Adrenal gland (tissue), 9 donors: ENCODE measurements at regions not wholly inside any gene's neighbourhood (a gene's known extent, or its start where the extent isn't known, plus 50 kb on each side); places are given as distances from the start of the nearest gene placed in this dataset.

Experiments used
- DNase-seq, 7 donors: peaks; one replicate each; pipeline ENCODE4 v3.0.0-alpha.2; 2019 to 2020
- H3K27ac ChIP-seq, 5 donors: fragments of 200-600 bp; sonication (generic) in 4 of 5; 1 replicate in 3 of 5; 2 replicates in 2 of 5; pipeline versions ENCODE4 v1.5.1 to v1.8.0; 2016 to 2020; ENCODE audit warnings: mild to moderate bottlenecking in 1 of 5
- H3K27me3 ChIP-seq: fragments of 200-600 bp; 2 replicates; pipeline ENCODE4 v1.8.0; 2021
- H3K36me3 ChIP-seq, 2 donors: fragments of 200-600 bp; replicated peaks in 1 of 2; 1 replicate in 1 of 2; 2 replicates in 1 of 2; pipeline versions ENCODE4 v1.5.1 to v1.8.0; 2018 to 2022
- H3K4me1 ChIP-seq, 2 donors: fragments of 200-600 bp; replicated peaks in 1 of 2; 1 replicate in 1 of 2; 2 replicates in 1 of 2; pipeline versions ENCODE4 v1.5.1 to v1.8.0; 2018 to 2021
- H3K4me3 ChIP-seq, 4 donors: fragments of 200-600 bp; sonication (generic) in 3 of 4; one replicate each; pipeline ENCODE4 v1.5.1; 2016 to 2018
- H3K9me3 ChIP-seq, 3 donors: fragments of 200-600 bp; sonication (generic) in 1 of 3; replicated peaks in 1 of 3; 1 replicate in 2 of 3; 2 replicates in 1 of 3; pipeline versions ENCODE4 v1.5.1 to v1.8.0; 2016 to 2021
- CTCF ChIP-seq, 6 experiments: fragments of 450-650 bp in 4 of 6; fragments of 200-600 bp in 2 of 6; sonication (generic) in 1 of 6; IDR thresholded peaks; 1 replicate in 5 of 6; 2 replicates in 1 of 6; pipeline versions ENCODE4 v1.5.1 to v1.8.0; 2016 to 2021; ENCODE audit warnings: antibody characterized with exemption in 6 of 6, mild to moderate bottlenecking in 2 of 6, moderate library complexity in 1 of 6
- POLR2A ChIP-seq, 2 donors: fragments of 450-650 bp; IDR thresholded peaks; one replicate each; pipeline ENCODE4 v1.6.1; 2017; ENCODE audit warnings: antibody characterized with exemption in 2 of 2, mild to moderate bottlenecking in 2 of 2, moderate library complexity in 1 of 2
- WGBS, 4 donors: extraction: QIAGEN DNeasy Blood & Tissue Kit in 2 of 4; methylation state at CpG; one replicate each; pipeline versions ENCODE4 v1.1.5 to v1.1.7; 2013 to 2017; 5-methylcytosine and 5-hydroxymethylcytosine counted together
- intact Hi-C, 2 donors: fragments of 100-400 bp; cut with DNase I; formaldehyde crosslinking; loops; one replicate each; pipeline versions ENCODE4 v1.14.1 to v1.15.0; 2022 to 2023
- donor health status: healthy with polysubstance abuse.
- donor health status: Bipolar disorder and iron deficiency.
- donor health status: DM: yes; HTN: yes; CAD: no.
- donor health status: DM: no; HTN: no; CAD: no.
- donor health status: DM: no; HTN: no; CAD: no.

DNA sequence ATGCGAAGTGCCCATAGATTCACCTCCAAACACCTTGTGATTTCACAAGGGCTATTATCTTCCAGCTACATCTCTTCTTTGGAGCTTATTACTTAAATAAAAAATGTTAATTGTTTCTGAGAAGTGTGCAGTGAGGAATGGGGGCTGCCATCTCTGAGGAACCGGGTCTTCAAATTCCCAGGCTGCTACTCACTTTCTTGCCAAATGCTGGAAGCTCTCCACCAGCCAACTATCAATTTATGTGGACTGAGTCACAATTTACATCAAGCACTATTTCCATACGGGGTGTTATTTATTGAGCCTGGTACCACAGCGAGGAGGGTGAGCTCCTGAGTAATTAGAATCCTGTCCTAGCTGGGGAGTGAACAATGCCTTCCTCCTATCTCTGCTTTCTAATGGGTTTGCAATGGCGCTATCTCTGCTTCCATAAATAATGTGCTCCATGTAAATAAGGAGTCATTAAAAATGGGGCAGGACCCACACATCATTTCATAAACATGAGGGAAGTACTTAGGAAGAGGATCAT, 898.3 kb downstream of the VRK1 start:
- Histone ChIP-seq H3K4me1 (no peaks in the 10 kb centered on the region), H3K4me3 (no peak overlapping the region), H3K27ac (no peak overlapping the region), H3K27me3 (no peaks in the 10 kb centered on the region), H3K9me3 (no peaks in the 10 kb centered on the region), H3K36me3 (no peaks in the 10 kb centered on the region)
- 70 to 81% (median 74%) methylated on average over 5 of the region's 5 CpGs for WGBS, 4 donors
- intact Hi-C loops, result no loop called here
- no peak for DNase-seq
- TF ChIP-seq CTCF (IDR thresholded peaks at IDR 0.05) (no peak), POLR2A (IDR thresholded peaks at IDR 0.05) (no peak)

DNA sequence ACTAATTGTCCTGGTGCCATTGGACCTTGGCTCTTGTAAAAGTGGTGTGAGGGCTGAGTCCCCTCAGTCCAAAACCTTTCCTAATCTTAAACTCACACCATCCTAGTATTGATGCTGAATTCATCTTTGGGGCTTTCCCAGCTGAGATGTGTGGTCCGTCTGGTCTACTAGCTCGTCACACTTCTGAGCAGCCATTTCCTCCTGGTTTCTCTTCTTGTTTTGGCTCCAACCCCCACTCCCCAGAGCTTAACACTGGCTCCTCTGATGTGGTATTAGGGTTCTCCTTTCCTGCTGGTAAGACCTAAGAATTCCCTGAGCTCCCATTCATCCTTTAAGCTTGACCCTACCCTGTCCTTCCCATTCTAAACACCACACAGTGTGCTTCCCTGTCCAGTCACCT, 900.6 kb downstream of the VRK1 start:
- H3K4me1 ChIP-seq, result no peaks in the 10 kb centered on the region
- H3K27ac ChIP-seq, result no peak overlapping the region
- TF ChIP-seq POLR2A (IDR thresholded peaks at IDR 0.05) (no peak), CTCF (IDR thresholded peaks at IDR 0.05) (no peak)
- no peak for DNase-seq
- H3K4me3 ChIP-seq, result no peak overlapping the region
- H3K9me3 ChIP-seq, result no peaks in the 10 kb centered on the region
- 62 to 81% (median 68%) methylated on average over 2 of the region's 2 CpGs for WGBS, 4 donors
- intact Hi-C loops, result no loop called here
- H3K27me3 ChIP-seq, result no peaks in the 10 kb centered on the region
- H3K36me3 ChIP-seq, result no peaks in the 10 kb centered on the region

DNA sequence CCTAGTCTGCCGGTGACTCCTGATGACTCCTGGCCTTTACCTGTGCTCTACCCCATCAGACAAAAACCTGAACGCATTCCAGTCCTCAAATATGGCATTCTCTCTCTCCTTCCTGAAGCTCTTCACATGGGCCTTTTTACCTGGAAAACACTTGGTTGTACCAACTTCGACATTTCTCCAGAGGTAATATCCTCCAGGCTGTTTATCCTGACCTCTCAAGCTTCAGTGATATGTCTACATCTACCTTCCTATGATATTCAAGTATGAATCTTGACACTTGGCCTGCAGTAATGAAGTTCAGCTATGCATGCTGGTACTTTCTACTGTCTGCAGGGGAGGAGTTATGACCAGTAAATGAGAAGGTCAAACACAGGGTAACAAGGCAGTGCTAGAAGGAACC, 901.8 kb downstream of the VRK1 start:
- no peaks in the 10 kb centered on the region for H3K27me3 ChIP-seq
- no peak for DNase-seq
- H3K4me3 ChIP-seq, result no peak overlapping the region
- 79 to 85% (median 82%) methylated on average over 3 of the region's 3 CpGs for WGBS, 4 donors
- H3K36me3 ChIP-seq, result no peaks in the 10 kb centered on the region
- no peaks in the 10 kb centered on the region for H3K4me1 ChIP-seq
- no peak for TF ChIP-seq POLR2A (IDR thresholded peaks at IDR 0.05)
- TF ChIP-seq CTCF (IDR thresholded peaks at IDR 0.05), result no peak
- no peaks in the 10 kb centered on the region for H3K9me3 ChIP-seq
- intact Hi-C loops, result no loop called here
- no peak overlapping the region for H3K27ac ChIP-seq

DNA sequence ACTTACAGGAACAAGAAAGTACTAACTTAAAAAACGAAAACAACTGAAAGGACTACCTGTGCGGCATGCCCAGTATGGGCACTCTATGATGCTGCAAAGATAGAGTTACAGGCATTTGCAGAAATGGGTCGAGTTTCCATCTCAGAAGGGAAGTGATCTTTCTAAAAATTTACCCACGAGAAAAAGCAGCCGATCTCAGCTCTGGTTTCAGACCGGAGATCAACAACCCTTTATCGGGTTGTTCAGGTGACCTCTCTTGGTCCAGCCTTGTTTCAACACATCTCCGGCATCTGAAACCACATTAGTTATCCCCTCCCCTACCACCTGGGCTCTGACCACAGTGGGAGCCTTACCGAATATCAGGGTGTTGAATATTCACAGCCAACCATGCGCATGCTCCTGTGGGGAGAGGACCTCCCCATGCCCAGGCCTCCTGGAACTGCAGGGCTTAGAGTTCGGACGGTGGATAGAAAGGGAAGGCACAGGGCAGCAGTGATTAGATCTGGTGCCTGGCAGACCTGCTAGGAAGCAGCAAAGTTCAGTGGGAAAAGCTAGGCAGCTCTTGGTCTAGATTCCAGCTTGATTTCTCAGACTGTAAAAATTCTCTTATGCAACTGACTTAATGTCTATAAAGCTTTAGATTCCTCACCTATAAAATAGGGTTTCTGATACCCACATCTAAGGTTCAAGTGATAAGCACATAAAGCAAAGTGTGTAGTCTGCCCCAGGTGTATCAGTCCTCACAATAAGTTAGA, 906.0 kb downstream of the VRK1 start:
- TF ChIP-seq CTCF (IDR thresholded peaks at IDR 0.05) (no peak), POLR2A (IDR thresholded peaks at IDR 0.05) (no peak)
- DNase-seq, result no peak
- Histone ChIP-seq H3K27me3 (no peaks in the 10 kb centered on the region), H3K27ac (no peak overlapping the region), H3K4me1 (no peaks in the 10 kb centered on the region), H3K4me3 (no peak overlapping the region), H3K9me3 (no peaks in the 10 kb centered on the region), H3K36me3 (no peaks in the 10 kb centered on the region)
- WGBS, 4 donors, result 57 to 67% (median 65%) methylated on average over 11 to 12 of the region's 12 CpGs
- intact Hi-C loops, result no loop called here
